ENCODE measurements at regions not wholly inside any gene's neighbourhood (a gene's known extent, or its start where the extent isn't known, plus 50 kb on each side); places are given as distances from the start of the nearest gene placed in this dataset.

DNA sequence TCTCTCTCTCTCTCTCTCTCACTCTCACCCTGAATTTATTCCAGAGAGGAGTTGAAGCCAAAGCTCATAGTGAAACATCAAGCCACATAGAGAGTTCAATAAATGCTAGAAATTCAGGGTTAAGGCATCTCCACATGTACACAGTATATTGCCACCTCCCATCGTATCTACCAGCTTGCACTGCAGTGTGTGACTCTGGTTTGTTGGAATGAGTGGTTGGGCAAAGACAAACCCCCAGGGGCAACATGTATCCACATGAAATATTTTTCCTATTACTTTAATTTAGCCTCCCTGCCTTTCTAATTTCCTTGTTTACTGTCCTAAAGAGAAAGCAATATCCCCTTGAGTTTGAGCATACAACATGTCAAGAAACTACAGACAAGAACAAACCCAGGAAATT is 247.3 kb downstream of the SPATA18 start:
- Histone ChIP-seq H3K9me2 (replicated peaks; ENCODE audit: insufficient read depth, low read length) (no peaks in the 10 kb centered on the region; the same call in 1 of the 2 replicates), H3K27me3 (replicated peaks; ENCODE audit: insufficient read depth, low read length) (no peaks in the 10 kb centered on the region), H3K9ac (ENCODE audit: low read length) (no peak overlapping the region), H3K4me1 (ENCODE audit: low read length) (no peaks in the 10 kb centered on the region), H4K20me1 (ENCODE audit: insufficient read depth, low read length) (no peaks in the 10 kb centered on the region), H3K27ac (ENCODE audit: low read length) (no peak overlapping the region), H3F3A (ENCODE audit: insufficient read depth, low read length) (no peaks in the 10 kb centered on the region), H3K4me3 (ENCODE audit: low read length) (no peak overlapping the region), H3K79me2 (ENCODE audit: low read length) (no peaks in the 10 kb centered on the region), H3K9me3 (replicated peaks; ENCODE audit: insufficient read depth, low read length) (no peaks in the 10 kb centered on the region), H3K36me3 (replicated peaks; ENCODE audit: insufficient read depth, low read length) (no peaks in the 10 kb centered on the region), H3K4me2 (ENCODE audit: low read depth, low read length) (no peak overlapping the region), H2AFZ (ENCODE audit: low read length) (no peak overlapping the region)
- DNase-seq: no peak
- no peak for TF ChIP-seq EZH2 (optimal IDR thresholded peaks at IDR 0.05; ENCODE audit: low read depth, low read length)
- TF ChIP-seq EZH2phosphoT487 (IDR thresholded peaks at IDR 0.05; ENCODE audit: low read length): no peak
- TF ChIP-seq, protein P1, sequence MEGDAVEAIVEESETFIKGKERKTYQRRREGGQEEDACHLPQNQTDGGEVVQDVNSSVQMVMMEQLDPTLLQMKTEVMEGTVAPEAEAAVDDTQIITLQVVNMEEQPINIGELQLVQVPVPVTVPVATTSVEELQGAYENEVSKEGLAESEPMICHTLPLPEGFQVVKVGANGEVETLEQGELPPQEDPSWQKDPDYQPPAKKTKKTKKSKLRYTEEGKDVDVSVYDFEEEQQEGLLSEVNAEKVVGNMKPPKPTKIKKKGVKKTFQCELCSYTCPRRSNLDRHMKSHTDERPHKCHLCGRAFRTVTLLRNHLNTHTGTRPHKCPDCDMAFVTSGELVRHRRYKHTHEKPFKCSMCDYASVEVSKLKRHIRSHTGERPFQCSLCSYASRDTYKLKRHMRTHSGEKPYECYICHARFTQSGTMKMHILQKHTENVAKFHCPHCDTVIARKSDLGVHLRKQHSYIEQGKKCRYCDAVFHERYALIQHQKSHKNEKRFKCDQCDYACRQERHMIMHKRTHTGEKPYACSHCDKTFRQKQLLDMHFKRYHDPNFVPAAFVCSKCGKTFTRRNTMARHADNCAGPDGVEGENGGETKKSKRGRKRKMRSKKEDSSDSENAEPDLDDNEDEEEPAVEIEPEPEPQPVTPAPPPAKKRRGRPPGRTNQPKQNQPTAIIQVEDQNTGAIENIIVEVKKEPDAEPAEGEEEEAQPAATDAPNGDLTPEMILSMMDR (IDR thresholded peaks at IDR 0.05; ENCODE audit: low read length): no peak

DNA sequence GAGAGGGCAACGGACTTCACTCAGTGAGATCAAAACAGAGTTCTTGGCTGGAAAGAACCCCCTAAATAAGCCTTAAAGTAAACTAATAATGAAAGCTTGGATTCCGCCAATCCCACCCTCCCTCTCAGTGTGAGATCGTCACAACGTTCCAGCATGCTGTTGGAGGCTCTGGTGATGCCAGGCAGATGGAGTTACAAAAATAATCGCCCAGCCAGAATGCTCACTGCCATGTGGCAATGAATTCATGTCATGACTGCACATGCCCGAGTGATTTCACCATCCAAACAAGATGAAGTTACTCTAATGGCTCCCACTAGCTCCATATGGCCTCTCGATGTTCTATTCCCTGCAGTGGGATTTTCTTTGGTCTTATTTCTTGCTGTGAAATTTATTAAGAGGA is 248.0 kb downstream of the SPATA18 start:
- no peaks in the 10 kb centered on the region for H3K27me3 ChIP-seq (replicated peaks; ENCODE audit: insufficient read depth, low read length)
- DNase-seq: no peak
- no peaks in the 10 kb centered on the region for H3K9me3 ChIP-seq (replicated peaks; ENCODE audit: insufficient read depth, low read length)
- H3K79me2 ChIP-seq (ENCODE audit: low read length): no peaks in the 10 kb centered on the region
- H3K9ac ChIP-seq (ENCODE audit: low read length): no peak overlapping the region
- H3K9me2 ChIP-seq (replicated peaks; ENCODE audit: insufficient read depth, low read length): no peaks in the 10 kb centered on the region; the same call in 1 of the 2 replicates
- H3K4me2 ChIP-seq (ENCODE audit: low read depth, low read length): no peak overlapping the region
- TF ChIP-seq EZH2phosphoT487 (IDR thresholded peaks at IDR 0.05; ENCODE audit: low read length) (no peak), EZH2 (optimal IDR thresholded peaks at IDR 0.05; ENCODE audit: low read depth, low read length) (no peak)
- TF ChIP-seq, protein P1 (IDR thresholded peaks at IDR 0.05; ENCODE audit: low read length): no peak
- no peak overlapping the region for H3K27ac ChIP-seq (ENCODE audit: low read length)
- no peaks in the 10 kb centered on the region for H3F3A ChIP-seq (ENCODE audit: insufficient read depth, low read length)
- no peak overlapping the region for H2AFZ ChIP-seq (ENCODE audit: low read length)
- no peaks in the 10 kb centered on the region for H4K20me1 ChIP-seq (ENCODE audit: insufficient read depth, low read length)
- H3K4me3 ChIP-seq (ENCODE audit: low read length): no peak overlapping the region
- H3K36me3 ChIP-seq (replicated peaks; ENCODE audit: insufficient read depth, low read length): no peaks in the 10 kb centered on the region
- H3K4me1 ChIP-seq (ENCODE audit: low read length): no peaks in the 10 kb centered on the region

DNA sequence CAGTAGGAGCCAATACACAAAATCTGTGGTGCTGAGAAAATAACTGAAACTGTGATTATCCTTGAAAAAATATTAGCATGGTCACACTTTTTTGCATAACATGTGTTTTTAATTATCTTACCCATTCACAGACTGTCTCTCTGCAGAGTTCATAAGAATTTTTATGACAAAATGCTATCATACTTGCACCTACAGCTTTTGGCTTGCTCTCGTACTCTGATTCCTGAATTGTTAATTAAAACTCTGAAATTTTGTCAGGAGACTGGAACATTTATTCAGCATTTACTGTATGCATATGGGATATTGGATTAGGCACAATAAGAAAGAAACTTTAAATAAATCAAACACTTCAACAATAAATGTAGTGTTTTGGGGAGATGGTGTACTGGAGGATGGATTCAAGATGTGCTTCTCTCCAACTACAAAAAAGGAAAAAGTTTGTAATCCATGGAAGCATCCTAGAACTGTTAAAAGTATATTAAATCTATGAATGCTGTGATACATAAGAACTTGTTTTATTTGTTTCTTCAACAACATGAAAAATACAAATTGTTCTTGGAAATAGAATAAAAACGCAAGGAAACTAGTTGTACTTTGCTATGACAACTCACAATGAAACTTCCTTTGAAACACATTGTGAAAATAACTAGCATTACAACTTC is 260.5 kb downstream of the SPATA18 start:
- H3F3A ChIP-seq (ENCODE audit: insufficient read depth, low read length): no peaks in the 10 kb centered on the region
- no peak overlapping the region for H2AFZ ChIP-seq (ENCODE audit: low read length)
- H3K4me3 ChIP-seq (ENCODE audit: low read length): no peak overlapping the region
- no peaks in the 10 kb centered on the region for H4K20me1 ChIP-seq (ENCODE audit: insufficient read depth, low read length)
- H3K27me3 ChIP-seq (replicated peaks; ENCODE audit: insufficient read depth, low read length): no peaks in the 10 kb centered on the region
- no peak overlapping the region for H3K4me2 ChIP-seq (ENCODE audit: low read depth, low read length)
- H3K9ac ChIP-seq (ENCODE audit: low read length): no peak overlapping the region
- H3K9me2 ChIP-seq (replicated peaks; ENCODE audit: insufficient read depth, low read length): no peaks in the 10 kb centered on the region
- H3K27ac ChIP-seq (ENCODE audit: low read length): no peak overlapping the region
- no peaks in the 10 kb centered on the region for H3K36me3 ChIP-seq (replicated peaks; ENCODE audit: insufficient read depth, low read length)
- TF ChIP-seq EZH2 (optimal IDR thresholded peaks at IDR 0.05; ENCODE audit: low read depth, low read length) (no peak), EZH2phosphoT487 (IDR thresholded peaks at IDR 0.05; ENCODE audit: low read length) (no peak)
- TF ChIP-seq, protein P1 (IDR thresholded peaks at IDR 0.05; ENCODE audit: low read length): no peak
- no peaks in the 10 kb centered on the region for H3K4me1 ChIP-seq (ENCODE audit: low read length)
- H3K79me2 ChIP-seq (ENCODE audit: low read length): no peaks in the 10 kb centered on the region
- H3K9me3 ChIP-seq (replicated peaks; ENCODE audit: insufficient read depth, low read length): no peaks in the 10 kb centered on the region
- no peak for DNase-seq
